ENCODE measurements at regions not wholly inside any gene's neighbourhood (a gene's known extent, or its start where the extent isn't known, plus 50 kb on each side); places are given as distances from the start of the nearest gene placed in this dataset.
A peak's percentile ranks its signal among the peaks of the same experiment; 100 is the strongest.
"Not testable (repeated sequence)": the region's sequence is repeated elsewhere in the genome, so short reads cannot be mapped to it uniquely, and the experiment has no call there.

GRCh38 chr4:106587558-106587957 lies 219.0 kb upstream of the GIMD1 start:
- Histone ChIP-seq H3K27ac (ENCODE audit: low read depth, low read length) (no peak overlapping the region), H3K4me3 (ENCODE audit: low read depth, low read length) (no peak overlapping the region), H3K9me3 (ENCODE audit: control insufficient read depth, insufficient read depth, low read length) (no peaks in the 10 kb centered on the region), H3K36me3 (ENCODE audit: control insufficient read depth, insufficient read depth, low read length) (no peaks in the 10 kb centered on the region), H3K4me1 (ENCODE audit: control insufficient read depth, insufficient read depth, low read length) (no peaks in the 10 kb centered on the region), H3K27me3 (ENCODE audit: control insufficient read depth, insufficient read depth, low read length) (no peaks in the 10 kb centered on the region)
- DNase-seq (ENCODE audit: low read depth in 4 of 6, low spot score in 6 of 6): peak in 2 of 6 donors; percentile 6 to 10
- no CpG with 5 or more reads among the region's 1 CpG for WGBS (ENCODE audit: insufficient coverage)

GRCh38 chr4:106585915-106586349 lies 217.4 kb upstream of the GIMD1 start:
- no peak for DNase-seq (ENCODE audit: low read depth in 4 of 6, low spot score in 6 of 6)
- Histone ChIP-seq H3K4me1 (ENCODE audit: control insufficient read depth, insufficient read depth, low read length) (no peaks in the 10 kb centered on the region), H3K4me3 (ENCODE audit: low read depth, low read length) (no peak overlapping the region), H3K36me3 (ENCODE audit: control insufficient read depth, insufficient read depth, low read length) (no peaks in the 10 kb centered on the region), H3K27ac (ENCODE audit: low read depth, low read length) (no peak overlapping the region), H3K27me3 (ENCODE audit: control insufficient read depth, insufficient read depth, low read length) (no peaks in the 10 kb centered on the region), H3K9me3 (ENCODE audit: control insufficient read depth, insufficient read depth, low read length) (no peaks in the 10 kb centered on the region)
- WGBS (ENCODE audit: insufficient coverage): no CpG with 5 or more reads among the region's 1 CpG

- DNase-seq (ENCODE audit: low read depth in 4 of 6, low spot score in 6 of 6): no peak
- Histone ChIP-seq H3K4me1 (ENCODE audit: control insufficient read depth, insufficient read depth, low read length) (no peaks in the 10 kb centered on the region), H3K27me3 (ENCODE audit: control insufficient read depth, insufficient read depth, low read length) (no peaks in the 10 kb centered on the region), H3K36me3 (ENCODE audit: control insufficient read depth, insufficient read depth, low read length) (no peaks in the 10 kb centered on the region), H3K9me3 (ENCODE audit: control insufficient read depth, insufficient read depth, low read length) (no peaks in the 10 kb centered on the region), H3K27ac (ENCODE audit: low read depth, low read length) (no peak overlapping the region), H3K4me3 (ENCODE audit: low read depth, low read length) (no peak overlapping the region)
Observed at GRCh38 chr4:106584337-106584989, 215.9 kb upstream of the GIMD1 start.

- no peak overlapping the region for H3K27ac ChIP-seq (ENCODE audit: low read depth, low read length)
- no CpG with 5 or more reads among the region's 2 CpGs for WGBS (ENCODE audit: insufficient coverage)
- no peaks in the 10 kb centered on the region for H3K36me3 ChIP-seq (ENCODE audit: control insufficient read depth, insufficient read depth, low read length)
- no peaks in the 10 kb centered on the region for H3K9me3 ChIP-seq (ENCODE audit: control insufficient read depth, insufficient read depth, low read length)
- H3K4me1 ChIP-seq (ENCODE audit: control insufficient read depth, insufficient read depth, low read length): no peaks in the 10 kb centered on the region
- H3K27me3 ChIP-seq (ENCODE audit: control insufficient read depth, insufficient read depth, low read length): no peaks in the 10 kb centered on the region
- no peak for DNase-seq (ENCODE audit: low read depth in 4 of 6, low spot score in 6 of 6)
- no peak overlapping the region for H3K4me3 ChIP-seq (ENCODE audit: low read depth, low read length)
Observed at GRCh38 chr4:106583567-106583966, 215.0 kb upstream of the GIMD1 start.

- no peaks in the 10 kb centered on the region for H3K4me1 ChIP-seq (ENCODE audit: control insufficient read depth, insufficient read depth, low read length)
- H3K36me3 ChIP-seq (ENCODE audit: control insufficient read depth, insufficient read depth, low read length): no peaks in the 10 kb centered on the region
- no CpG with 5 or more reads among the region's 2 CpGs for WGBS (ENCODE audit: insufficient coverage)
- no peak overlapping the region for H3K4me3 ChIP-seq (ENCODE audit: low read depth, low read length)
- H3K27me3 ChIP-seq (ENCODE audit: control insufficient read depth, insufficient read depth, low read length): no peaks in the 10 kb centered on the region
- no peak overlapping the region for H3K27ac ChIP-seq (ENCODE audit: low read depth, low read length)
- H3K9me3 ChIP-seq (ENCODE audit: control insufficient read depth, insufficient read depth, low read length): no peaks in the 10 kb centered on the region
- no peak for DNase-seq (ENCODE audit: low read depth in 4 of 6, low spot score in 6 of 6)
Observed at GRCh38 chr4:106583108-106583507, 214.5 kb upstream of the GIMD1 start.

GRCh38 chr4:106582103-106582502 lies 213.5 kb upstream of the GIMD1 start:
- peak in 1 of 6 donors; percentile 21 for DNase-seq (ENCODE audit: low read depth in 4 of 6, low spot score in 6 of 6)
- no peaks in the 10 kb centered on the region for H3K27me3 ChIP-seq (ENCODE audit: control insufficient read depth, insufficient read depth, low read length)
- H3K36me3 ChIP-seq (ENCODE audit: control insufficient read depth, insufficient read depth, low read length): no peaks in the 10 kb centered on the region
- no peaks in the 10 kb centered on the region for H3K4me1 ChIP-seq (ENCODE audit: control insufficient read depth, insufficient read depth, low read length)
- no peak overlapping the region for H3K27ac ChIP-seq (ENCODE audit: low read depth, low read length)
- H3K4me3 ChIP-seq (ENCODE audit: low read depth, low read length): no peak overlapping the region
- no peaks in the 10 kb centered on the region for H3K9me3 ChIP-seq (ENCODE audit: control insufficient read depth, insufficient read depth, low read length)

- Histone ChIP-seq H3K4me1 (ENCODE audit: control insufficient read depth, insufficient read depth, low read length) (no peaks in the 10 kb centered on the region), H3K36me3 (ENCODE audit: control insufficient read depth, insufficient read depth, low read length) (no peaks in the 10 kb centered on the region), H3K9me3 (ENCODE audit: control insufficient read depth, insufficient read depth, low read length) (no peaks in the 10 kb centered on the region), H3K27ac (ENCODE audit: low read depth, low read length) (no peak overlapping the region), H3K4me3 (ENCODE audit: low read depth, low read length) (no peak overlapping the region), H3K27me3 (ENCODE audit: control insufficient read depth, insufficient read depth, low read length) (no peaks in the 10 kb centered on the region)
- no peak for DNase-seq (ENCODE audit: low read depth in 4 of 6, low spot score in 6 of 6)
Observed at GRCh38 chr4:106579236-106579635, 210.7 kb upstream of the GIMD1 start.

GRCh38 chr4:106569146-106570031 lies 200.8 kb upstream of the GIMD1 start:
- Histone ChIP-seq H3K36me3 (ENCODE audit: control insufficient read depth, insufficient read depth, low read length) (no peaks in the 10 kb centered on the region), H3K4me3 (ENCODE audit: low read depth, low read length) (no peak overlapping the region), H3K9me3 (ENCODE audit: control insufficient read depth, insufficient read depth, low read length) (no peaks in the 10 kb centered on the region), H3K27me3 (ENCODE audit: control insufficient read depth, insufficient read depth, low read length) (no peaks in the 10 kb centered on the region), H3K27ac (ENCODE audit: low read depth, low read length) (no peak overlapping the region), H3K4me1 (ENCODE audit: control insufficient read depth, insufficient read depth, low read length) (no peaks in the 10 kb centered on the region)
- WGBS (ENCODE audit: insufficient coverage): 92% methylated on average over 2 of the region's 7 CpGs
- peak in 2 of 6 donors; percentile 19 to 82 for DNase-seq (ENCODE audit: low read depth in 4 of 6, low spot score in 6 of 6)

- Histone ChIP-seq H3K36me3 (ENCODE audit: control insufficient read depth, insufficient read depth, low read length) (no peaks in the 10 kb centered on the region), H3K9me3 (ENCODE audit: control insufficient read depth, insufficient read depth, low read length) (peaks cover 1% of the 10 kb centered on the region), H3K27ac (ENCODE audit: low read depth, low read length) (no peak overlapping the region), H3K27me3 (ENCODE audit: control insufficient read depth, insufficient read depth, low read length) (no peaks in the 10 kb centered on the region), H3K4me1 (ENCODE audit: control insufficient read depth, insufficient read depth, low read length) (no peaks in the 10 kb centered on the region), H3K4me3 (ENCODE audit: low read depth, low read length) (no peak overlapping the region)
- WGBS (ENCODE audit: insufficient coverage): no CpG with 5 or more reads among the region's 2 CpGs
- DNase-seq (ENCODE audit: low read depth in 4 of 6, low spot score in 6 of 6): no peak
Observed at GRCh38 chr4:106565727-106566126, 197.1 kb upstream of the GIMD1 start.

GRCh38 chr4:106563637-106564036 lies 195.1 kb upstream of the GIMD1 start:
- WGBS (ENCODE audit: insufficient coverage): 94% methylated on average over 8 of the region's 11 CpGs
- H3K27ac ChIP-seq (ENCODE audit: low read depth, low read length); H3K36me3 ChIP-seq (ENCODE audit: control insufficient read depth, insufficient read depth, low read length); H3K4me3 ChIP-seq (ENCODE audit: low read depth, low read length); H3K4me1 ChIP-seq (ENCODE audit: control insufficient read depth, insufficient read depth, low read length); H3K27me3 ChIP-seq (ENCODE audit: control insufficient read depth, insufficient read depth, low read length); DNase-seq (ENCODE audit: low read depth in 4 of 6, low spot score in 6 of 6); H3K9me3 ChIP-seq (ENCODE audit: control insufficient read depth, insufficient read depth, low read length): not testable (repeated sequence)

Measured in spinal cord (tissue), 9 donors.